ENCODE measurements at regions not wholly inside any gene's neighbourhood (a gene's known extent, or its start where the extent isn't known, plus 50 kb on each side); places are given as distances from the start of the nearest gene placed in this dataset.

DNA sequence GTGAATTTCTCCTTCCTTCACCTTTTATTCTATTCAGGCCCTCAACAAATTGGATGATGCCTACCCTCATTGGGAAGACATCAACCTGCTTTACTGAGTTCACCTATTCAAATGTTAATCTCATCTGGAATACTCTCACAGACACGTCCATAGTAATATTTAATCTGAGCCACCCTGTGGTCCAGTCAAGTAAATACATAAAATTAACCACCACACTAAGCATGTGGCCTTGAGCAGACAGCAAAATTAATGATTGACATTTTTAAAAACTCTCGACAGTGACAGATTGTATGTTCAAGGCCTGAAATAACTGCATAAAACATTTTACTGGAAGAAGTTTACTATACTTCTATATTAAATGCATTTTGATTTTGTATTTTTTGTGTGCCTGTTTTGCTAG is 540.6 kb upstream of the GCFC2 start:
- TF ChIP-seq, protein P1, sequence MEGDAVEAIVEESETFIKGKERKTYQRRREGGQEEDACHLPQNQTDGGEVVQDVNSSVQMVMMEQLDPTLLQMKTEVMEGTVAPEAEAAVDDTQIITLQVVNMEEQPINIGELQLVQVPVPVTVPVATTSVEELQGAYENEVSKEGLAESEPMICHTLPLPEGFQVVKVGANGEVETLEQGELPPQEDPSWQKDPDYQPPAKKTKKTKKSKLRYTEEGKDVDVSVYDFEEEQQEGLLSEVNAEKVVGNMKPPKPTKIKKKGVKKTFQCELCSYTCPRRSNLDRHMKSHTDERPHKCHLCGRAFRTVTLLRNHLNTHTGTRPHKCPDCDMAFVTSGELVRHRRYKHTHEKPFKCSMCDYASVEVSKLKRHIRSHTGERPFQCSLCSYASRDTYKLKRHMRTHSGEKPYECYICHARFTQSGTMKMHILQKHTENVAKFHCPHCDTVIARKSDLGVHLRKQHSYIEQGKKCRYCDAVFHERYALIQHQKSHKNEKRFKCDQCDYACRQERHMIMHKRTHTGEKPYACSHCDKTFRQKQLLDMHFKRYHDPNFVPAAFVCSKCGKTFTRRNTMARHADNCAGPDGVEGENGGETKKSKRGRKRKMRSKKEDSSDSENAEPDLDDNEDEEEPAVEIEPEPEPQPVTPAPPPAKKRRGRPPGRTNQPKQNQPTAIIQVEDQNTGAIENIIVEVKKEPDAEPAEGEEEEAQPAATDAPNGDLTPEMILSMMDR (conservative IDR thresholded peaks at IDR 0.05; ENCODE audit: low read depth, low read length), result no peak
- no peak for DNase-seq (ENCODE audit: low read depth)
- no peak overlapping the region for H3K4me3 ChIP-seq (ENCODE audit: low read depth, low read length)

DNA sequence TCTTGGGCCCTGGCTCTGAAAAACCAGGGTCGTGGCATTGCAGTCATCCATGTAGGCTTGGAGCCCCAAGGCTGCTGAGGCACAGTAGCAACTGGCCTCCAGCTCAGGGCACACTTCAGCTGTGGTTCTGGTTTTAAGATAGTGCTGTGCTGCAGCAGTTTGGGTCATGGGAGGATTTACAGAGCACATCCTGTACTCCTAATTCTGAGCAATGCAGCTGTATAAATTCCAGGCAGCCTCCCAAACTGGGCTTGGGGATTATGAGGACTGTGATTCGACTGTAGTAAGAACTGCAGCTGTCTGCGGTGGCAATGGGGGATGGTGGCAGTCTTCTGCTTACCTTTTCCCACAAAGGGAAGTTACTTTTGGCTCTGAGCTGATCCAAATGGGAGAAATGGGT is 536.3 kb upstream of the GCFC2 start:
- no peak for DNase-seq (ENCODE audit: low read depth)

DNA sequence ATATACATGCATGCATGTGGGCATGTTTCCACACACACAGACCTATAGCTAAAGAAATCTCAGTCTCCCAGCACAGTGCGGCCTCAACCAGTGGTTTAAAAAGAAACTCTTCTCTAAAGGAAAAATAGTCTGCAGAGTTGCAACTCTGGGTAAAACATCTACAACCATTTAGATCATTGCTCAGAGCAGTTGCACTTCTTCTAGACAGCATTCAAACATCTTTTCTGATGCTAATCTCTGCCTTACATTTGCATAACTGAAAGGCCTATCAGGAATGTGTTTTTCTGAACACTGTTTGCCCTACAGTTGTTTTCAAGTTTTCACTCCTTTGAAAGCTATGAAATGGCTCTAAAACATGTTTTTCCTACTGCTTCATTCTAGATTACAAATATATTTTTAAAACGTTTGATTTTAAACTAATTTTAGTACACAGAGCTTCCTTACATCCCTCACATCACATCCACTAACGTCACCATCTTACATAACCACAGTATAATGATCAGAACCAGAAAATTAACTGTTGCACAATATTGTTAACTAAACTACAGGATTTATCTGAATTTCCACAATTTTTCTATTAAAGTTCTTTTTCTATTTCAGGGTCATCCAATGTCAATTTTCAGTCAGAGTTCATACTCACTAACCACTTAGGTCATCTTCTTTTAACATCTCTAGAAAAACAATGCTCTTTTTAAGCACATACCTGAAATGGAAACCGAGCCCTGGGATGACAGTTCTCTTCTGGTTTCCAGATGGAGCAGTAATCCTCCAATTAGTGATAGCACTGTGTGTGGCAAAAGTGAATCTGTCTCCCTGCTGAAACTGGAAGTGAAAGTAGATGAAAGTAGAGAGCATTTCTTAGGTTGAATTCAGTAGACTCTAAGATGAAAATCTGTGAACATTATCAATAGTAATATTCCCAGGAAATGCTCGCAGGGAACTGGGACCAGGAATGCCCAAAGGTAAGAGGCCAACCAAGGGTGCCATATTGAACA is 501.6 kb upstream of the GCFC2 start:
- H3K4me3 ChIP-seq (ENCODE audit: low read depth, low read length), result no peak overlapping the region
- TF ChIP-seq, protein P1 (conservative IDR thresholded peaks at IDR 0.05; ENCODE audit: low read depth, low read length), result no peak
- DNase-seq (ENCODE audit: low read depth), result no peak

More for the DNA sequence above, 536.3 kb upstream of the GCFC2 start:
- H3K4me3 ChIP-seq (ENCODE audit: low read depth, low read length), result no peak overlapping the region
- TF ChIP-seq, protein P1 (conservative IDR thresholded peaks at IDR 0.05; ENCODE audit: low read depth, low read length), result no peak

DNA sequence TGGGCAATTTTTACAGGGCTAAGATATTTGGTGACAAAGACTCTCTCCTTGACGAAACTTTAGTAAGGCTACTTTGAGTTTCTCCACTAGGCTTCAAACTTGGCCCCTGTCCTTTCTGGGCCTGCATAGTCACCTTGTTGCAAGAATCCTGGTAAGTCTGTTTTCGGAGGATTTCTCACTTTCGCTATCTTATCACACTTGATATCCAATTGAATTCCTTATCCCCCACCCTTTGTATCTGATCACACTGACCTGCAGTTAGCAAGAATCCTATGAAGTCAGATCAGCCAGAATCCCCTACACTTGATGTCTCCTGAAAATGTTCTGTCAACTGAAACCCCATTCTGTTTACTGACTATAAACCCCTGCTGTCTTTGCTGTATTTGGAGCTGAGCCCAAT is 499.8 kb upstream of the GCFC2 start:
- TF ChIP-seq, protein P1 (conservative IDR thresholded peaks at IDR 0.05; ENCODE audit: low read depth, low read length), result no peak
- no peak for DNase-seq (ENCODE audit: low read depth)
- H3K4me3 ChIP-seq (ENCODE audit: low read depth, low read length), result no peak overlapping the region

DNA sequence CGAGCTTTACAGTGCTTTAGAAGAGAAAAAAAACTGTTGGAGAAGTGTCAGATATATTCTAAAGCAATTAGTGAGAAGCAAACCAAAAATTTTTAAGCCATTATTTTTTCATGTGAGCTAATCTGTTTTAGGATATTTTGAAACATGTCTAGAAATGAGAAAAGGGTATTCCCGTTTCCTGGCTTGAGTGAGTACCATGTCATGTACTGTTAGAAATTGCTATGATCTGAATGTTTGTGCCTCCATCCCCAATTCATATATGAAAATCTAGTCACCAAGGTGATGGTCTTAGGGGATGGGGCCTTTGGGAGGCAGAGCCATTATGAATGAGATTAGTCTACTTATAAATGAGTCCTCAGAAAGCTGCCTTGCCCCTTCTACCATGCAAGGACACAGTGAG is 493.3 kb upstream of the GCFC2 start:
- no peak for DNase-seq (ENCODE audit: low read depth)
- TF ChIP-seq, protein P1 (conservative IDR thresholded peaks at IDR 0.05; ENCODE audit: low read depth, low read length), result no peak
- no peak overlapping the region for H3K4me3 ChIP-seq (ENCODE audit: low read depth, low read length)

DNA sequence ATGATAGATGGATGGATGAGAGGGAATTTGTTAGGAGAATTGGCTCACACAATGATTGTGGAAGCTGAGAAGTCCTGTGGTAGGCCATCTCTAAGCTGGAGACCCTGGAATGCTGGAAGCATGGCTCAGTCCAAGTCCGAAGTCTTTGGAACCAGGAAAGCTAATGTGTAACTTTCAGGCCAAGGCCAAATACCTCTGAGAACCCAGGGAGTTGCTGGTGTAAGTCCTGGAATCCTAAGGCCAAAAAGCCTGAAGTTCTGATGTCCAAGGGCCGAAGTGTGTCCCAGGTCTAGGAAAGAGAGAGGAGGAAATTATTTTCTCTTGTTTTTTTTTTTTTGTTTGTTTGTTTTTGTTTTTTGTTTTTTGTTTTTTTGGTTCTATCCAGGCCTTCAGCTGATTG is 492.2 kb upstream of the GCFC2 start:
- no peak overlapping the region for H3K4me3 ChIP-seq (ENCODE audit: low read depth, low read length)
- TF ChIP-seq, protein P1 (conservative IDR thresholded peaks at IDR 0.05; ENCODE audit: low read depth, low read length), result no peak
- no peak for DNase-seq (ENCODE audit: low read depth)
